Tibial nerve (tissue), 4 donors: ENCODE measurements at regions not wholly inside any gene's neighbourhood (a gene's known extent, or its start where the extent isn't known, plus 50 kb on each side); places are given as distances from the start of the nearest gene placed in this dataset.

Source experiments
- DNase-seq, 2 donors: peaks; one replicate each; pipeline ENCODE4 v3.0.0-alpha.2; 2019; ENCODE audit warnings: low spot score in 2 of 2
- H3K27ac ChIP-seq, 4 donors: fragments of 200-600 bp; sonication (generic) in 3 of 4; one replicate each; pipeline ENCODE4 v1.5.1; 2017 to 2019; ENCODE audit warnings: mild to moderate bottlenecking in 1 of 4
- H3K27me3 ChIP-seq, 2 donors: fragments of 200-600 bp; sonication (generic) in 1 of 2; one replicate each; pipeline versions ENCODE4 v1.5.1 to v1.6.0; 2017 to 2019
- H3K36me3 ChIP-seq, 3 donors: fragments of 200-600 bp; sonication (generic); one replicate each; pipeline ENCODE4 v1.5.1; 2018 to 2019
- H3K4me1 ChIP-seq, 4 donors: fragments of 200-600 bp; sonication (generic) in 3 of 4; one replicate each; pipeline ENCODE4 v1.5.1; 2017 to 2019
- H3K4me3 ChIP-seq, 4 donors: fragments of 200-600 bp; sonication (generic) in 3 of 4; one replicate each; pipeline ENCODE4 v1.5.1; 2017 to 2019; ENCODE audit warnings: mild to moderate bottlenecking in 1 of 4, moderate library complexity in 1 of 4
- H3K9me3 ChIP-seq, 4 donors: fragments of 200-600 bp; sonication (generic) in 3 of 4; one replicate each; pipeline ENCODE4 v1.5.1; 2017 to 2019
- EP300 ChIP-seq, 2 donors: sonication (generic); formaldehyde crosslinking; IDR thresholded peaks; one replicate each; pipeline ENCODE4 v1.6.1; 2017; ENCODE audit warnings: antibody characterized with exemption in 2 of 2, mild to moderate bottlenecking in 1 of 2
- POLR2A ChIP-seq, 2 donors: fragments of 450-650 bp; IDR thresholded peaks; one replicate each; pipeline ENCODE4 v1.6.1; 2017; ENCODE audit warnings: antibody characterized with exemption in 2 of 2, mild to moderate bottlenecking in 2 of 2, moderate library complexity in 2 of 2
- WGBS, 2 donors: methylation state at CpG; one replicate each; pipeline ENCODE4 v1.1.5; 2018; 5-methylcytosine and 5-hydroxymethylcytosine counted together
- TF ChIP-seq, protein P1 (sequence below), 5 experiments: fragments of 200-600 bp in 3 of 5; fragments of 450-650 bp in 2 of 5; sonication (generic) in 3 of 5; IDR thresholded peaks; one replicate each; pipeline ENCODE4 v1.5.1; 2016 to 2019; ENCODE audit warnings: antibody characterized with exemption in 5 of 5, mild to moderate bottlenecking in 3 of 5, moderate library complexity in 2 of 5

DNA sequence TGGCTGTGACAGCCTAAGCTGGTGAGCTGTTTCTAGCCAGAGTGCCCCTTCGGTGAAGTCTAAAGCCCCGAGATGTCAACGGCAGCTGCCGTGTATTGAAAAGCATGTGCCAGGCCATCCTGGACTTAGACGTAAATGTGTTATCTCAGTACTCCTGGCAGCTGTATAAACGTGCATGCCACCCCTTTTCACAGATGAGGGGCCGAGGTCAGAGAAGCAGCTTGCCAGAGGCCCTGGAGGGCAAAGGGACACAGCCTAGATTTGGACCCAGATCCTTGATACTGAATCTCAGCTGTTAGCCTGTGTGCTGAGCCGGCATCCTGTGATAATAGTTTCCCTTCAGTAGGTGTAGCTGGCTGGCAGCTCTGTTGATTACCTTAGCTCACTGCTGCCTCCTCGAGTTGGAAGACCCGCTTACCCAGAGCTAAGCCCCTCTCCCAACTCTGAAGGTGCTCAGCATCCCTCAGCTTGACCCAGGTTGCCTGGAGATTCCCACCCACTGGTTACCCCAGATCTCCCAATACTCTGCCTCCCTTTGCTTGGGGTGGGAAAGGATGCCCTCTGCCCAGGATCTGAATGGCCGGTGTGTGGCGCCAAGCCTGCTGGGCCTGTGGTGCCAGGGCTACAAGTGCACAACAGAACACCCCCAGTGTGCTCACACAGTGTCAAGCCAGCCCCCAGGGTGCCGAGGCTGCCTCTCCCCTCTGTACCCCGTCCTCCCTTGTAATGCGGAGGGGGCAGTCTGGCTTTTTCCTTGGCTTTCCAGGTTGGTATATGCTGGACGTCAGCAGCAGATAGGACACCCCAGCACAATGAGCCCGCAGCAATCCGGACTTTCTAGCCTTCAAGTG lies 59.8 kb upstream of the WNT7B start:
- Histone ChIP-seq H3K27ac (peak overlapping the region; percentile 91 to 99 (median 98)), H3K36me3 (no peaks in the 10 kb centered on the region), H3K27me3 (no peaks in the 10 kb centered on the region), H3K9me3 (no peaks in the 10 kb centered on the region), H3K4me3 (peak overlapping the region; percentile 65 to 95 (median 91)), H3K4me1 (peaks cover 0 to 88% (median 17%) of the 10 kb centered on the region in 4 donors)
- 37 to 40% methylated on average over 18 of the region's 18 CpGs for WGBS, 2 donors
- DNase-seq, result no peak
- TF ChIP-seq EP300 (IDR thresholded peaks at IDR 0.05) (no peak), POLR2A (IDR thresholded peaks at IDR 0.05) (no peak)
- TF ChIP-seq, protein P1, sequence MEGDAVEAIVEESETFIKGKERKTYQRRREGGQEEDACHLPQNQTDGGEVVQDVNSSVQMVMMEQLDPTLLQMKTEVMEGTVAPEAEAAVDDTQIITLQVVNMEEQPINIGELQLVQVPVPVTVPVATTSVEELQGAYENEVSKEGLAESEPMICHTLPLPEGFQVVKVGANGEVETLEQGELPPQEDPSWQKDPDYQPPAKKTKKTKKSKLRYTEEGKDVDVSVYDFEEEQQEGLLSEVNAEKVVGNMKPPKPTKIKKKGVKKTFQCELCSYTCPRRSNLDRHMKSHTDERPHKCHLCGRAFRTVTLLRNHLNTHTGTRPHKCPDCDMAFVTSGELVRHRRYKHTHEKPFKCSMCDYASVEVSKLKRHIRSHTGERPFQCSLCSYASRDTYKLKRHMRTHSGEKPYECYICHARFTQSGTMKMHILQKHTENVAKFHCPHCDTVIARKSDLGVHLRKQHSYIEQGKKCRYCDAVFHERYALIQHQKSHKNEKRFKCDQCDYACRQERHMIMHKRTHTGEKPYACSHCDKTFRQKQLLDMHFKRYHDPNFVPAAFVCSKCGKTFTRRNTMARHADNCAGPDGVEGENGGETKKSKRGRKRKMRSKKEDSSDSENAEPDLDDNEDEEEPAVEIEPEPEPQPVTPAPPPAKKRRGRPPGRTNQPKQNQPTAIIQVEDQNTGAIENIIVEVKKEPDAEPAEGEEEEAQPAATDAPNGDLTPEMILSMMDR (IDR thresholded peaks at IDR 0.05), result no peak

DNA sequence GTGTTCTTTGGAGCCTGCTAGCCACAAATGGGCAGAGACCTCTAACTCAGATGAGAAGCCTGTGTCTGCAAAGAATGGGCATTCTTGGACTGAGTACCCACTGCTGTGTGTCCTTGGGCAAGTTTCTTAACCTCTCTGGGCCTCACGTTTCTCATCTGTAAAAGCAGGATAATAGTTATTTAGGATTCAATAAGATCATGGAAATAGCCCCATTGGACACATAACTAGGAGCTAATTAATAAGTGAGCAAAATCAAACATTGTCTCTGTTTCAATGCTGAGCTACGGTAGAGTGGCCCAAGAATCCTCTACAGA lies 61.2 kb upstream of the WNT7B start:
- H3K4me1 ChIP-seq, result peaks cover 0 to 91% (median 26%) of the 10 kb centered on the region in 4 donors
- H3K36me3 ChIP-seq, result no peaks in the 10 kb centered on the region
- no peak for DNase-seq
- H3K27ac ChIP-seq, result peak overlapping the region in 3 of 4 donors; percentile 51 to 78 (median 63)
- no peaks in the 10 kb centered on the region for H3K27me3 ChIP-seq
- no peak overlapping the region for H3K4me3 ChIP-seq
- TF ChIP-seq, protein P1 (IDR thresholded peaks at IDR 0.05), result no peak
- TF ChIP-seq POLR2A (IDR thresholded peaks at IDR 0.05) (no peak), EP300 (IDR thresholded peaks at IDR 0.05) (no peak)
- no peaks in the 10 kb centered on the region for H3K9me3 ChIP-seq
- WGBS, 2 donors, result 70 to 77% methylated on average over 2 of the region's 2 CpGs

DNA sequence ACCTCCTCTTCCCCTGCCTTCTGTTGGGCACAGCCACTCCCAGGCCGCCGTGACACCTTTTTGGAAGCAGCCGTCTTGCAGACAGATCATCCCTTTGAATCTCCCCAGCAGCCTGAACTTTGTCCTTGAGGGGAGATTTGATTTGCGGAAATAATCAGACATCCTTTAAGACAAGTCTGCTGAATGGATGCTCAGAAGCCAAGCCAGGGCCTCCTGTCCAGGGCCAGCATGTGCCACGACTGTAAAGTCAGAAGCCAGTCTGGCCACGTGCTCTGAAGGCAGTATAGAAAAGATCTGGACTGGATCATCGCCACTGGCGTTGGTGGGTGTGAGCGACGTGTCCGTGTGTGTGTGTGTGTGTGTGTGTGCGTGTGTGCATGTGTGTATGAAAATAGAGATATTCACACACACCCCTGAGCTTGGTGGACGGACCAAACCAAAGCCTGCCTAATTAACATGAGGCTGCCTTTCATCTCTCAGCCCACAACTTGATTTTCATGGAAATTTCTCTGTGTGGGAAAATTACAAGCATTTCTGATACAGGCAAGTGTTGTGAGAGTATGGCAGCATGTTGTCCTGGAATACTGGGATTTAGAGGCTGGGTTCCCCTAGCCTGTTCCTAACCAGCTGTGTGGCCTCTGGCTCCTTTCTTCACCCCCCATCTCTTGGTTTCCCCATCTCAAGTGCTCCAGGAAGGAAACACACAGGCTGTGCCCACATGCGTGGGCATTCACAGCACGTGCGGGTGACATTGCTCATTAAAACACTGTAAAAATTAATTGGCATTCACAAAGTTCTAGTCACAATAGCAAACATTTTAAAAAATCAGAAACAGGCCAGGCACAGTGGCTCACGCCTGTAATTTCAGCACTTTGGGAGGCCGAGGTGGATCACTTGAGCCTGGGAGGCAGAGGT lies 61.8 kb upstream of the WNT7B start:
- Histone ChIP-seq H3K36me3 (no peaks in the 10 kb centered on the region), H3K27me3 (no peaks in the 10 kb centered on the region), H3K9me3 (no peaks in the 10 kb centered on the region), H3K4me1 (peaks cover 0 to 92% (median 33%) of the 10 kb centered on the region in 4 donors), H3K27ac (peak overlapping the region; percentile 16 to 78 (median 57)), H3K4me3 (no peak overlapping the region)
- no peak for TF ChIP-seq EP300 (IDR thresholded peaks at IDR 0.05)
- TF ChIP-seq POLR2A (IDR thresholded peaks at IDR 0.05), result no peak
- TF ChIP-seq, protein P1 (IDR thresholded peaks at IDR 0.05), result no peak
- DNase-seq, result no peak
- 44 to 57% methylated on average over 18 of the region's 18 CpGs for WGBS, 2 donors

DNA sequence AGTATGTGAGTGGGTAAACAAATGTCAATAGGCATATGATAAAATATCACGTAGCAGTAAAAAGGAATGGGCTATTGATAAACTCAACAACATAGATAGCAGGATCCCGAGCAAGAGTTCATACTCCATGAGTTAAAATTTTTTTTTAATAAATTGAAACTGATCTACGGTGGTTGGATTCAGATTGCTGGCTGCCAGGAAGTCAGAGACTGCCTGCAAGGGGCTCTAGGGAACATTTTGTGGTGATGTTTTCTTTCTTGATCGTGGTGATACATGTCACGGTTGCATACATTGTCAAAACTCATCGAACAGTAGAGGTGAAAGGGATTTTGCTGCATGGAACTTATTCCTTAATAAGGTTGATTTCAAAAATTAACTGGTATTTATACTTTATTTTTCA lies 62.6 kb upstream of the WNT7B start:
- Histone ChIP-seq H3K27me3 (no peaks in the 10 kb centered on the region), H3K4me3 (no peak overlapping the region), H3K4me1 (peaks cover 0 to 87% (median 36%) of the 10 kb centered on the region in 4 donors), H3K9me3 (no peaks in the 10 kb centered on the region), H3K27ac (peak overlapping the region; percentile 16 to 78 (median 57)), H3K36me3 (no peaks in the 10 kb centered on the region)
- WGBS, 2 donors, result 60 to 63% methylated on average over 6 of the region's 6 CpGs
- TF ChIP-seq POLR2A (IDR thresholded peaks at IDR 0.05) (no peak), EP300 (IDR thresholded peaks at IDR 0.05) (no peak)
- TF ChIP-seq, protein P1 (IDR thresholded peaks at IDR 0.05), result no peak
- DNase-seq, result no peak
